ENCODE measurements at regions not wholly inside any gene's neighbourhood (a gene's known extent, or its start where the extent isn't known, plus 50 kb on each side); places are given as distances from the start of the nearest gene placed in this dataset.

- TF ChIP-seq CTCF (IDR thresholded peaks at IDR 0.05) (no peak), POLR2A (IDR thresholded peaks at IDR 0.05) (no peak)
These were observed 1137.1 kb downstream of the OLFM4 start for GRCh38 chr13:54165581-54166215.
